IMR-90 (cell line): ENCODE measurements at regions not wholly inside any gene's neighbourhood (a gene's known extent, or its start where the extent isn't known, plus 50 kb on each side); places are given as distances from the start of the nearest gene placed in this dataset.

Experiments used
- ATAC-seq: fragments of 200-7000 bp; cut with Tn5 transposase; 2 replicates; pipeline ENCODE4 v1.9.1; 2020; ENCODE audit warnings: low read depth, mild to moderate bottlenecking, moderate library complexity
- BruUV-seq: library from RNA; stranded (reverse); fragments of 400-500 nt; replicated peaks from 2 replicates; lab custom pipeline; 2021; lab: Mats Ljungman, UMichigan
- CTCF ChIA-PET: fragments of 300-600 bp; formaldehyde crosslinking; extraction: SDS; loops from one replicate; lab custom pipeline; 2021; ENCODE audit warnings: antibody characterized with exemption; lab: Yijun Ruan, JAX
- POLR2A ChIA-PET: fragments of 300-600 bp; sonication (Branson Sonifier 250); formaldehyde crosslinking; loops from one replicate; lab custom pipeline; 2022; ENCODE audit warnings: antibody characterized with exemption; ENCODE audit not compliant: unreplicated experiment; lab: Charles Lee
- DNase-seq: peaks from one replicate; pipeline ENCODE4 v3.0.0; 2013
- H2AFZ ChIP-seq: replicated peaks from 2 replicates; pipeline ENCODE3; 2013; ENCODE audit warnings: low read length, mild to moderate bottlenecking; ENCODE audit not compliant: poor library complexity
- H2AK5ac ChIP-seq: 2 replicates; pipeline ENCODE4 v1.6.1; 2013; ENCODE audit warnings: low read depth, low read length, inconsistent platforms
- H2AK9ac ChIP-seq: replicated peaks from 2 replicates; pipeline ENCODE3; 2013; ENCODE audit warnings: mild to moderate bottlenecking, low read depth, low read length, moderate library complexity; ENCODE audit not compliant: poor library complexity
- H2BK120ac ChIP-seq: 2 replicates; pipeline ENCODE4 v1.6.1; 2013; ENCODE audit warnings: low read depth, low read length, inconsistent platforms
- H2BK15ac ChIP-seq: 3 replicates; pipeline ENCODE4 v1.6.1; 2013; ENCODE audit warnings: low read depth, low read length, inconsistent platforms
- H2BK20ac ChIP-seq: 2 replicates; pipeline ENCODE4 v1.6.1; 2013; ENCODE audit warnings: low read depth, mild to moderate bottlenecking, inconsistent platforms, low read length, moderate library complexity
- H2BK5ac ChIP-seq: 2 replicates; pipeline ENCODE4 v1.6.1; 2013; ENCODE audit warnings: mild to moderate bottlenecking, low read depth, low read length, inconsistent platforms; ENCODE audit not compliant: poor library complexity, severe bottlenecking
- H3K14ac ChIP-seq: replicated peaks from 2 replicates; pipeline ENCODE4 v1.6.1; 2013; ENCODE audit warnings: low read depth, low read length, inconsistent platforms
- H3K18ac ChIP-seq: 2 replicates; pipeline ENCODE4 v1.6.1; 2013; ENCODE audit warnings: low read depth, low read length, control low read depth
- H3K23ac ChIP-seq: 2 replicates; pipeline ENCODE4 v1.6.1; 2013; ENCODE audit warnings: low read depth, low read length, inconsistent platforms
- H3K27ac ChIP-seq: 2 replicates; pipeline ENCODE4 v1.5.1; 2013; ENCODE audit warnings: mild to moderate bottlenecking, control low read depth, low read length; ENCODE audit not compliant: insufficient read depth
- H3K27me3 ChIP-seq: 2 replicates; pipeline ENCODE4 v1.6.1; 2013; ENCODE audit warnings: low read length; ENCODE audit not compliant: control insufficient read depth, insufficient read depth
- H3K36me3 ChIP-seq: 2 replicates; pipeline ENCODE4 v1.6.1; 2013; ENCODE audit warnings: low read length, mixed read lengths; ENCODE audit not compliant: control insufficient read depth, insufficient read depth
- H3K4ac ChIP-seq: 2 replicates; pipeline ENCODE4 v1.6.1; 2013; ENCODE audit warnings: low read depth, low read length, inconsistent platforms
- H3K4me1 ChIP-seq: 2 replicates; pipeline ENCODE4 v1.6.1; 2013; ENCODE audit warnings: low read length, mixed read lengths; ENCODE audit not compliant: control insufficient read depth, insufficient read depth
- H3K4me2 ChIP-seq: 2 replicates; pipeline ENCODE4 v1.6.1; 2013; ENCODE audit warnings: low read depth, mild to moderate bottlenecking, control low read depth, low read length, moderate library complexity
- H3K4me3 ChIP-seq: 2 replicates; pipeline ENCODE4 v1.5.1; 2013; ENCODE audit warnings: low read depth, mild to moderate bottlenecking, control low read depth, low read length, moderate library complexity; ENCODE audit not compliant: insufficient read depth
- H3K56ac ChIP-seq: 2 replicates; pipeline ENCODE4 v1.6.1; 2013; ENCODE audit warnings: low read length, inconsistent platforms; ENCODE audit not compliant: insufficient read depth; ENCODE audit errors: extremely low read depth
- H3K79me1 ChIP-seq, 2 experiments: 2 replicates each; pipeline ENCODE4 v1.6.1; 2013; ENCODE audit warnings: low read length in 2 of 2, inconsistent platforms in 1 of 2, low read depth in 1 of 2
- H3K9ac ChIP-seq: 2 replicates; pipeline ENCODE4 v1.6.1; 2013; ENCODE audit warnings: low read depth, low read length, control low read depth
- H3K9me1 ChIP-seq: 2 replicates; pipeline ENCODE4 v1.6.1; 2013; ENCODE audit warnings: low read length, inconsistent platforms; ENCODE audit not compliant: insufficient read depth
- H3K9me3 ChIP-seq: 2 replicates; pipeline ENCODE4 v1.6.1; 2013; ENCODE audit warnings: low read length; ENCODE audit not compliant: control insufficient read depth, insufficient read depth
- H4K20me1 ChIP-seq: 2 replicates; pipeline ENCODE4 v1.6.1; 2013; ENCODE audit warnings: low read length, inconsistent platforms; ENCODE audit not compliant: insufficient read depth
- H4K5ac ChIP-seq: 2 replicates; pipeline ENCODE4 v1.6.1; 2013; ENCODE audit warnings: mild to moderate bottlenecking, low read depth, low read length, control low read depth
- H4K8ac ChIP-seq, 2 experiments: 2 replicates each; pipeline ENCODE4 v1.6.1; 2013; ENCODE audit warnings: low read depth in 2 of 2, low read length in 2 of 2, control low read depth in 1 of 2, inconsistent platforms in 1 of 2
- H4K91ac ChIP-seq: 2 replicates; pipeline ENCODE4 v1.6.1; 2013; ENCODE audit warnings: low read depth, low read length, inconsistent platforms; ENCODE audit not compliant: insufficient read depth
- BHLHE40 ChIP-seq: fragments of 150-350 bp; IDR thresholded peaks from 2 replicates; pipeline ENCODE4 v1.6.1; 2016; ENCODE audit warnings: mild to moderate bottlenecking, low read depth, low read length
- CEBPB ChIP-seq: IDR thresholded peaks from 2 replicates; pipeline ENCODE4 v1.6.1; 2012; ENCODE audit warnings: low read depth, low read length, improper control_type of control experiment
- CTCF ChIP-seq: conservative IDR thresholded peaks from 2 replicates; pipeline ENCODE4 v1.5.1; 2012; ENCODE audit warnings: mild to moderate bottlenecking, low read depth, low read length, improper control_type of control experiment
- ELK1 ChIP-seq: fragments of 150-350 bp; IDR thresholded peaks from 2 replicates; pipeline ENCODE4 v1.6.1; 2016; ENCODE audit warnings: low read depth, mild to moderate bottlenecking, low read length, moderate library complexity, borderline replicate concordance
- FOS ChIP-seq: fragments of 150-350 bp; IDR thresholded peaks from 2 replicates; pipeline ENCODE4 v1.6.1; 2016; ENCODE audit warnings: low read depth, low read length
- MAFK ChIP-seq: IDR thresholded peaks from 2 replicates; pipeline ENCODE4 v1.6.1; 2012; ENCODE audit warnings: low read depth, low read length, improper control_type of control experiment
- MAZ ChIP-seq: IDR thresholded peaks from 2 replicates; pipeline ENCODE4 v1.6.1; 2012; ENCODE audit warnings: low read depth, mild to moderate bottlenecking, low read length, improper control_type of control experiment, moderate library complexity, borderline replicate concordance
- MXI1 ChIP-seq: IDR thresholded peaks from 2 replicates; pipeline ENCODE4 v1.6.1; 2012; ENCODE audit warnings: low read depth, mild to moderate bottlenecking, low read length, moderate library complexity, borderline replicate concordance
- NFE2L2 ChIP-seq: fragments of 150-350 bp; IDR thresholded peaks from 2 replicates; pipeline ENCODE4 v1.6.1; 2016; ENCODE audit warnings: low read depth, mild to moderate bottlenecking, low read length
- POLR2A ChIP-seq: IDR thresholded peaks from 2 replicates; pipeline ENCODE4 v1.6.1; 2012; ENCODE audit warnings: mild to moderate bottlenecking, low read depth, low read length
- RAD21 ChIP-seq: IDR thresholded peaks from 2 replicates; pipeline ENCODE4 v1.6.1; 2012; ENCODE audit warnings: low read length, improper control_type of control experiment
- RCOR1 ChIP-seq: IDR thresholded peaks from 2 replicates; pipeline ENCODE4 v1.6.1; 2012; ENCODE audit warnings: mild to moderate bottlenecking, low read length, improper control_type of control experiment; ENCODE audit not compliant: insufficient replicate concordance
- RFX5 ChIP-seq: IDR thresholded peaks from 2 replicates; pipeline ENCODE4 v1.8.0; 2012; ENCODE audit warnings: low read depth, mild to moderate bottlenecking, low read length, moderate library complexity
- SMC3 ChIP-seq: fragments of 150-350 bp; IDR thresholded peaks from 2 replicates; pipeline ENCODE4 v1.6.1; 2016; ENCODE audit warnings: low read depth, mild to moderate bottlenecking, antibody characterized with exemption, low read length, moderate library complexity
- USF2 ChIP-seq: fragments of 150-350 bp; IDR thresholded peaks from 2 replicates; pipeline ENCODE4 v1.6.1; 2017; ENCODE audit warnings: mild to moderate bottlenecking, antibody characterized with exemption, low read length, low read depth
- WGBS, 2 experiments: methylation state at CpG; one replicate each; pipeline versions ENCODE4 v1.1.5 to v1.1.7; 2013; ENCODE audit warnings: missing lambda C conversion rate in 2 of 2; ENCODE audit not compliant: insufficient read length in 1 of 2; ENCODE audit errors: extremely low coverage in 2 of 2; 5-methylcytosine and 5-hydroxymethylcytosine counted together
- dilution Hi-C: fragments of 300-500 bp; cut with HindIII; formaldehyde crosslinking; loops from one replicate; pipeline ENCODE4 v1.14.3; 2018; ENCODE audit warnings: low sequenced_read_pairs; ENCODE audit not compliant: unreplicated experiment
- in situ Hi-C: fragments of 300-500 bp; cut with MboI; formaldehyde crosslinking; loops from 3 replicates; pipeline ENCODE4 v1.14.3; 2019; ENCODE audit warnings: low sequenced_read_pairs, inconsistent platforms, mixed read lengths
- intact Hi-C: fragments of 100-400 bp; cut with micrococcal nuclease; formaldehyde crosslinking; loops from 2 replicates; pipeline ENCODE4 v1.10.0; 2022

- H3K9ac ChIP-seq: no peak overlapping the region
- no peaks in the 10 kb centered on the region for H3K36me3 ChIP-seq
- no peak overlapping the region for H4K91ac ChIP-seq
- H3K27me3 ChIP-seq: no peaks in the 10 kb centered on the region
- BruUV-seq: no TSS peak
- no peak overlapping the region for H2BK15ac ChIP-seq
- DNase-seq (no peak), ATAC-seq (no peak)
- in situ Hi-C loops: no loop called here
- no peaks in the 10 kb centered on the region for H3K4me1 ChIP-seq
- no peak overlapping the region for H3K27ac ChIP-seq
- no peak overlapping the region for H3K4ac ChIP-seq
- no peak overlapping the region for H3K4me2 ChIP-seq
- H3K79me1 ChIP-seq: no peaks in the 10 kb centered on the region
- no peak overlapping the region for H2BK5ac ChIP-seq
- H2AFZ ChIP-seq: no peak overlapping the region
- no peaks in the 10 kb centered on the region for H4K20me1 ChIP-seq
- H3K23ac ChIP-seq: no peak overlapping the region
- no peak overlapping the region for H2BK20ac ChIP-seq
- H3K9me3 ChIP-seq: no peaks in the 10 kb centered on the region
- no peak overlapping the region for H3K18ac ChIP-seq
- H3K14ac ChIP-seq: no peak overlapping the region
- H4K8ac ChIP-seq: no peak overlapping the region
- POLR2A ChIA-PET: no interaction called here
- H3K4me3 ChIP-seq: no peak overlapping the region
- no peak overlapping the region for H2AK9ac ChIP-seq
- no peaks in the 10 kb centered on the region for H3K9me1 ChIP-seq
- no peak overlapping the region for H2AK5ac ChIP-seq
- WGBS, 2 experiments: no CpG with 5 or more reads among the region's 1 CpG
- CTCF ChIA-PET: no interaction called here
- no peak overlapping the region for H4K5ac ChIP-seq
- intact Hi-C loops: no loop called here
- TF ChIP-seq ELK1: no peak
- TF ChIP-seq CTCF: no peak
- TF ChIP-seq MAFK: no peak
- TF ChIP-seq MAZ: no peak
- no peak for TF ChIP-seq RFX5
- TF ChIP-seq SMC3: no peak
- no peak for TF ChIP-seq POLR2A
- no peak for TF ChIP-seq MXI1
- TF ChIP-seq USF2: no peak
- no peak for TF ChIP-seq CEBPB
- no peak for TF ChIP-seq BHLHE40
- TF ChIP-seq FOS: no peak
- no peak for TF ChIP-seq RCOR1
- no peak for TF ChIP-seq NFE2L2
- TF ChIP-seq RAD21: no peak
- H3K56ac ChIP-seq: no peak overlapping the region
- H2BK120ac ChIP-seq: no peak overlapping the region
- dilution Hi-C loops: no loop called here
These were observed 251.1 kb downstream of the CNTN3 start for GRCh38 chr3:74363346-74363745.
